Right lobe of liver (tissue), 6 donors: ENCODE measurements at regions not wholly inside any gene's neighbourhood (a gene's known extent, or its start where the extent isn't known, plus 50 kb on each side); places are given as distances from the start of the nearest gene placed in this dataset.
A peak's percentile ranks its signal among the peaks of the same experiment; 100 is the strongest.

ENCODE experiments used
- ATAC-seq, 4 donors: fragments of 200-7000 bp; cut with Tn5 transposase; one replicate each; pipeline ENCODE4 v1.9.1; 2020; ENCODE audit warnings: mild to moderate bottlenecking in 4 of 4, moderate library complexity in 4 of 4
- DNase-seq, 3 donors: peaks; one replicate each; pipeline ENCODE4 v3.0.0-alpha.2; 2020
- H3K27ac ChIP-seq, 3 donors: fragments of 200-600 bp; one replicate each; pipeline ENCODE4 v1.8.0; 2022
- H3K27me3 ChIP-seq, 2 donors: fragments of 200-600 bp; one replicate each; pipeline ENCODE4 v1.8.0; 2022
- H3K36me3 ChIP-seq, 4 donors: fragments of 200-600 bp; sonication (generic) in 1 of 4; one replicate each; pipeline versions ENCODE4 v1.5.1 to v1.8.0; 2017 to 2022; ENCODE audit warnings: control low read depth in 1 of 4
- H3K4me1 ChIP-seq, 4 donors: fragments of 200-600 bp; sonication (generic) in 1 of 4; one replicate each; pipeline versions ENCODE4 v1.5.1 to v1.8.0; 2017 to 2022; ENCODE audit warnings: control low read depth in 1 of 4
- H3K4me3 ChIP-seq, 3 donors: fragments of 200-600 bp; one replicate each; pipeline ENCODE4 v1.8.0; 2022
- H3K9me3 ChIP-seq, 4 donors: fragments of 200-600 bp; sonication (generic) in 1 of 4; one replicate each; pipeline versions ENCODE4 v1.5.1 to v1.8.0; 2017 to 2022; ENCODE audit warnings: control low read depth in 1 of 4
- POLR2A ChIP-seq: fragments of 450-650 bp; IDR thresholded peaks from one replicate; pipeline ENCODE4 v1.6.1; 2017; ENCODE audit warnings: antibody characterized with exemption, mild to moderate bottlenecking
- WGBS: methylation state at CpG from one replicate; pipeline ENCODE4 v1.1.6; 2018; ENCODE audit warnings: low coverage, low lambda C conversion rate; ENCODE audit not compliant: insufficient coverage; ENCODE audit errors: missing lambda C conversion rate; 5-methylcytosine and 5-hydroxymethylcytosine counted together
- intact Hi-C, 2 donors: fragments of 100-400 bp; cut with DNase I; formaldehyde crosslinking; loops; one replicate each; pipeline versions ENCODE4 v1.11.2 to v1.14.1; 2022
- TF ChIP-seq, protein P1 (sequence below), 4 donors: fragments of 200-600 bp in 3 of 4; fragments of 450-650 bp in 1 of 4; IDR thresholded peaks; one replicate each; pipeline versions ENCODE4 v1.5.1 to v1.8.0; 2016 to 2022; ENCODE audit warnings: antibody characterized with exemption in 4 of 4, mild to moderate bottlenecking in 2 of 4
- donor health status: DM: no; HTN: yes; CAD: no.
- donor health status: DM: no; HTN: no; CAD: no.
- donor health status: DM: no; HTN: no; CAD: no.
- donor health status: DM: no; HTN: yes; CAD: no.
- donor health status: DM: no; HTN: yes; CAD: no.

DNA sequence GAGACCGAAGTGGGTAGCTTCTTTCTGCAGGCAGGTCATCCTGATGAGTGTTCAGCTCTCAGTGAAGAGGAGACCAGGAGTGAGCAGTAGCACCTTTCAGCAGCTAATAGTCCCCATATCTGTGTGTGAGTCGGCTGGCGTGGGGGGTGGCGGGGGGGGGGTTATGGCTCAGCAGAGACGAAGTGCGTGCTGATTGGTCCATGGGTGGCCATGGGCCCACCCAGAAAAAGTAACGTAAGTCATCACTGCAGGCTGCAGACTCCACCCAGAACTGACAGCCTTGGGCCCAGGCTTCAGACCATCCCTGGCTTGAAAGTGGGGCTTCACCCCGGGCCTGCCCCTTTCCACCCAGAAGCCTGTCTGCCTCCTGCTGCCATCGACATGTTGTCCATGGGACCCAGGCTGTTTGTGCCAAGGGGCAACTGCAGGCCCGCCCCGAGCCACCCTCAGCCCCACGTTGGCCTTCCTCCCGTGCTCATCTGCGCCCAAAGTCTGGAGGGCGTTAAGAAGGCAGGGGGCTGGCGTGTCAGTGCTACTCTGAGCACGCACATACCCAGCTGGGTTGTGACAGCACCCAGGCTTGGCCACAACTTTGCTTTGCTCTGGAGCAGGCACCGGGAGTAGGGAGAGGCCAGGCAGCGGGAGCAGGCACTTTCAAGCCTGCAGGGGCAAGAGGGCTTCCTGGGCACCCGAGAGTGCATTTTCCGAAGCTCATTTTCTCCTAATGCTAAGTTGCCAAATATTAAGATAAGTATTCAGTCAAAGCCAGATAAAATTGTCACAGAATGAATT lies 511.7 kb upstream of the CDIN1 start:
- ATAC-seq = peak in 1 of 4 donors; percentile 31

DNA sequence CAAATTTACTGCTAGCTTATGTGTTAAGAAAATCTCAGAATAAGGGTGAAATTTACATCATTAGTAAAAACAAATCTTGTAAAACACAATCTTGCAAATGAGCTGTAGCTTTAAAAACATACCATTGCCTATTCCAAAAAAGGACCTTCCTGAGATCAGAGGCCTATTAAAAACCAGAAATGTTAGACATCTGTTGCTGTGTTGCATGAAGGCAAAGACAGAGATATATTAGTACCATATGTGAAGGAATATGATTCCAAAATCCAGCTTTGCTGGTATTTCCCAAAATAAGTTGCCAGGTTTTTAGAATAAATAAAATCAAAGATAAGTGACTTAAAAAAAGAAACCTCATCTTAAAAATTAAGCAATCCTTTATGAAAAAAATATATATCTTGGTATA lies 504.1 kb upstream of the CDIN1 start:
- ATAC-seq (no peak), DNase-seq (no peak)
- H3K27ac ChIP-seq = no peak overlapping the region
- no peaks in the 10 kb centered on the region for H3K4me1 ChIP-seq
- TF ChIP-seq, protein P1, sequence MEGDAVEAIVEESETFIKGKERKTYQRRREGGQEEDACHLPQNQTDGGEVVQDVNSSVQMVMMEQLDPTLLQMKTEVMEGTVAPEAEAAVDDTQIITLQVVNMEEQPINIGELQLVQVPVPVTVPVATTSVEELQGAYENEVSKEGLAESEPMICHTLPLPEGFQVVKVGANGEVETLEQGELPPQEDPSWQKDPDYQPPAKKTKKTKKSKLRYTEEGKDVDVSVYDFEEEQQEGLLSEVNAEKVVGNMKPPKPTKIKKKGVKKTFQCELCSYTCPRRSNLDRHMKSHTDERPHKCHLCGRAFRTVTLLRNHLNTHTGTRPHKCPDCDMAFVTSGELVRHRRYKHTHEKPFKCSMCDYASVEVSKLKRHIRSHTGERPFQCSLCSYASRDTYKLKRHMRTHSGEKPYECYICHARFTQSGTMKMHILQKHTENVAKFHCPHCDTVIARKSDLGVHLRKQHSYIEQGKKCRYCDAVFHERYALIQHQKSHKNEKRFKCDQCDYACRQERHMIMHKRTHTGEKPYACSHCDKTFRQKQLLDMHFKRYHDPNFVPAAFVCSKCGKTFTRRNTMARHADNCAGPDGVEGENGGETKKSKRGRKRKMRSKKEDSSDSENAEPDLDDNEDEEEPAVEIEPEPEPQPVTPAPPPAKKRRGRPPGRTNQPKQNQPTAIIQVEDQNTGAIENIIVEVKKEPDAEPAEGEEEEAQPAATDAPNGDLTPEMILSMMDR (IDR thresholded peaks at IDR 0.05) = no peak
- TF ChIP-seq POLR2A = no peak
- H3K27me3 ChIP-seq = no peaks in the 10 kb centered on the region
- no peaks in the 10 kb centered on the region for H3K9me3 ChIP-seq
- no peak overlapping the region for H3K4me3 ChIP-seq
- no peaks in the 10 kb centered on the region for H3K36me3 ChIP-seq
- intact Hi-C loops = no loop called here

More for the DNA sequence above, 511.7 kb upstream of the CDIN1 start:
- no peaks in the 10 kb centered on the region for H3K4me1 ChIP-seq
- no peak for DNase-seq
- H3K27me3 ChIP-seq = no peaks in the 10 kb centered on the region
- H3K9me3 ChIP-seq = no peaks in the 10 kb centered on the region
- no peak overlapping the region for H3K27ac ChIP-seq
- intact Hi-C loops = no loop called here
- no peak overlapping the region for H3K4me3 ChIP-seq
- 86% methylated on average over 5 of the region's 21 CpGs for WGBS
- TF ChIP-seq, protein P1 (IDR thresholded peaks at IDR 0.05) = no peak
- TF ChIP-seq POLR2A = no peak
- H3K36me3 ChIP-seq = no peaks in the 10 kb centered on the region

DNA sequence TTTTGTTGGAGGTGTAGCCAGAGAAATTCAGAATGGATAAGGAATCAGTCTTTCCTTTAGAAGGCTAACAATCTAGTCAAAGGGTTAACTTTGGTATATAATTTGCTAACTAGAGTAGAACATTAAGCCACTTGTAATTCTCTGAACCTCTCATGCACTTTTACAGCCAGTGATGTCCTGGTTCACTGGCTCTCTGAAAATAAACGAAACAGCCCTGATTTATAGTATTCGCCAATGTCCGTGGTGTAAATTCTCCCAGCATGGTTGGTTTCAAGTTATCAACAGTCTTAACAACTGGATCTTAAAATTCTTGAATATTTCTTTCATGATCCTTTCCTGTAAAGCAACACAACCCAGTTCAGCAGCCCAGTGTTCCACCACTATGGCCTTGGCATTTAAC lies 500.4 kb upstream of the CDIN1 start:
- 52% methylated on average over 3 of the region's 3 CpGs for WGBS
- Histone ChIP-seq H3K4me1 (no peaks in the 10 kb centered on the region), H3K9me3 (peaks cover 0 to 7% (median 0%) of the 10 kb centered on the region in 4 donors)

DNA sequence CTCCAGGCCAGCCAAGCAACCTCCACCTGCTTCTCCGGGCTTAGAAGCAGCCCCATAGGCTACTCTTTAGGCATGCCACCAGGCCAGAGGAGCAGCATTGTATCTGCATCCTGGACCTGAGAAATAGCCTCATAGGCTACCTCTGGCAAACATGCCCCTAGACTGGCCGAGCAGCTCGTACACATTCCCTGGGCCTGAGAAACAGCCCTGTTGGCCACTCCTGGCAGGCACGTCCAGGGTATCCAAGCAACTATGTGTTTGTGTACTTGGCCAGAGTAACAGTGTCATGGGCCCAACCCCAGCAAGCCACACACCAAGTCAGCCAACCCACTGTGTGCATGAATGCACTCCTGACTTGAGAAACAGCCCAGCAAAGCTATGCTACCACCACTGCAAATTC lies 498.7 kb upstream of the CDIN1 start:
- TF ChIP-seq, protein P1 (IDR thresholded peaks at IDR 0.05) = no peak
- no peak for TF ChIP-seq POLR2A
- intact Hi-C loops = no loop called here

More for the DNA sequence above, 500.4 kb upstream of the CDIN1 start:
- no peaks in the 10 kb centered on the region for H3K36me3 ChIP-seq
- H3K27me3 ChIP-seq = no peaks in the 10 kb centered on the region
- intact Hi-C loops = no loop called here
- no peak for DNase-seq
- ATAC-seq = no peak
- H3K27ac ChIP-seq = no peak overlapping the region
- H3K4me3 ChIP-seq = no peak overlapping the region
- TF ChIP-seq, protein P1 (IDR thresholded peaks at IDR 0.05) = no peak
- TF ChIP-seq POLR2A = no peak

More for the DNA sequence above, 498.7 kb upstream of the CDIN1 start:
- Histone ChIP-seq H3K36me3 (no peaks in the 10 kb centered on the region), H3K4me1 (no peaks in the 10 kb centered on the region), H3K4me3 (no peak overlapping the region), H3K27me3 (no peaks in the 10 kb centered on the region), H3K9me3 (peaks cover 0 to 7% (median 0%) of the 10 kb centered on the region in 4 donors), H3K27ac (no peak overlapping the region)
- no CpG with 5 or more reads among the region's 4 CpGs for WGBS
- no peak for DNase-seq
- ATAC-seq = no peak
